CD4-positive, alpha-beta T cell (primary cell): ENCODE measurements at regions not wholly inside any gene's neighbourhood (a gene's known extent, or its start where the extent isn't known, plus 50 kb on each side); places are given as distances from the start of the nearest gene placed in this dataset.

Source experiments
- ATAC-seq: fragments of 200-7000 bp; cut with Tn5 transposase; one replicate; pipeline ENCODE4 v1.10.0; 2022; ENCODE audit warnings: mild to moderate bottlenecking; ENCODE audit not compliant: poor library complexity
- CTCF ChIA-PET: fragments of 350-600 bp; sonication (Branson Sonifier 250); formaldehyde crosslinking; loops from one replicate; lab custom pipeline; 2021; ENCODE audit warnings: antibody characterized with exemption, inconsistent platforms; lab: Charles Lee
- POLR2A ChIA-PET: fragments of 350-600 bp; sonication (Branson Sonifier 250); formaldehyde crosslinking; loops from one replicate; lab custom pipeline; 2021; ENCODE audit warnings: antibody characterized with exemption, inconsistent platforms; lab: Charles Lee
- DNase-seq, 14 experiments: peaks; one replicate each; pipeline ENCODE4 v3.0.0-alpha.2; 2013 to 2020; ENCODE audit warnings: mixed read lengths in 2 of 14
- H3K27ac ChIP-seq, 2 donors: one replicate each; pipeline versions ENCODE4 v1.5.1 to v1.7.0; 2013; ENCODE audit warnings: low read length in 2 of 2, low read depth in 1 of 2, mild to moderate bottlenecking in 1 of 2
- H3K27me3 ChIP-seq, 2 experiments: 1 replicate in 1 of 2; 2 replicates in 1 of 2; pipeline versions ENCODE4 v1.6.1 to v1.7.0; 2013; ENCODE audit warnings: low read length in 2 of 2, control low read depth in 1 of 2, mild to moderate bottlenecking in 1 of 2, moderate library complexity in 1 of 2; ENCODE audit not compliant: insufficient read depth in 2 of 2, control insufficient read depth in 1 of 2
- H3K36me3 ChIP-seq: one replicate; pipeline ENCODE4 v1.6.1; 2013; ENCODE audit warnings: low read length, control low read depth; ENCODE audit not compliant: insufficient read depth
- H3K4me1 ChIP-seq: one replicate; pipeline ENCODE4 v1.6.1; 2013; ENCODE audit warnings: low read length, control low read depth; ENCODE audit not compliant: insufficient read depth
- H3K4me3 ChIP-seq: one replicate; pipeline ENCODE4 v1.5.1; 2013; ENCODE audit warnings: mild to moderate bottlenecking, low read length, moderate library complexity
- H3K9me3 ChIP-seq, 2 experiments: 1 replicate in 1 of 2; 2 replicates in 1 of 2; pipeline versions ENCODE4 v1.6.1 to v1.7.0; 2013; ENCODE audit warnings: low read length in 2 of 2, mild to moderate bottlenecking in 2 of 2, control low read depth in 1 of 2, moderate library complexity in 1 of 2; ENCODE audit not compliant: control insufficient read depth in 1 of 2, insufficient read depth in 1 of 2
- H3K27ac Mint-ChIP-seq: one replicate; pipeline ENCODE4 v1.8.0; 2020; ENCODE audit warnings: mixed read lengths
- H3K27me3 Mint-ChIP-seq: one replicate; pipeline ENCODE4 v1.8.0; 2021; ENCODE audit warnings: mixed read lengths
- H3K36me3 Mint-ChIP-seq: one replicate; pipeline ENCODE4 v1.8.0; 2021; ENCODE audit warnings: low read depth, mixed read lengths
- H3K4me1 Mint-ChIP-seq: one replicate; pipeline ENCODE4 v1.8.0; 2021; ENCODE audit warnings: low read depth, mixed read lengths
- H3K4me3 Mint-ChIP-seq: one replicate; pipeline ENCODE4 v1.8.0; 2020; ENCODE audit warnings: mild to moderate bottlenecking, mixed read lengths
- H3K9me3 Mint-ChIP-seq: one replicate; pipeline ENCODE4 v1.8.0; 2020; ENCODE audit warnings: mixed read lengths
- CTCF ChIP-seq: fragments of 200-600 bp; IDR thresholded peaks from one replicate; pipeline ENCODE4 v1.8.0; 2022; ENCODE audit warnings: antibody characterized with exemption, mild to moderate bottlenecking
- intact Hi-C, 2 experiments: fragments of 100-400 bp; cut with DNase I in 1 of 2; cut with micrococcal nuclease in 1 of 2; formaldehyde crosslinking; loops; one replicate each; pipeline versions ENCODE4 v1.15.1 to v1.9.0; 2023 to 2025; cut with DNase I, micrococcal nuclease

GRCh38 chr14:43019826-43020225, 1413.2 kb downstream of the LRFN5 start:
- ChIA-PET CTCF (no interaction called here), POLR2A (no interaction called here)
- no peak for TF ChIP-seq CTCF
- Mint-ChIP-seq H3K36me3 (no peaks in the 10 kb centered on the region), H3K27ac (no peak overlapping the region), H3K4me1 (no peaks in the 10 kb centered on the region), H3K9me3 (peaks cover 21% of the 10 kb centered on the region), H3K4me3 (no peak overlapping the region), H3K27me3 (no peaks in the 10 kb centered on the region)
- no peaks in the 10 kb centered on the region for H3K27me3 ChIP-seq
- H3K36me3 ChIP-seq = no peaks in the 10 kb centered on the region
- no peaks in the 10 kb centered on the region for H3K9me3 ChIP-seq
- intact Hi-C loops = no loop called here
- no peak overlapping the region for H3K4me3 ChIP-seq
- no peaks in the 10 kb centered on the region for H3K4me1 ChIP-seq
- DNase-seq (no peak), ATAC-seq (no peak)
- H3K27ac ChIP-seq = no peak overlapping the region

DNA sequence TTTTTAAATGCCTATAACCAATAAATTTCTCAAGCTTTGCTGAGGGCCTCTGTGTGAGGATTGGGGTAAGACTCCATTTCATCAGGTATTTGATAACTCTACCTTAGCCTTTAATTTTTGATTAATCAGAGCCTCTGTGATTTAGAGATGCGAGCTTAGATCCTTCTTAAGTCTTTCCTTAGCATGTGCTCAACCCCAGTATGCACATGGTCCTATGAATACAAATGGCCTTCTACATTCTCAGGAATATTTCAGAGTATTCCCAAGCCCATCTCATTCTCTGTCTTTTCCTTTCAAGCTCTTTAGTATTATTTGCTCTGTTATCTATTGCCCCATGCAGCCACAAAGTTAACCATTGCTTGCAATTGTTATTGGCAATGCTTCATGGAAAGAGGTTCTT, 1407.7 kb downstream of the LRFN5 start:
- peaks cover 12% of the 10 kb centered on the region for H3K9me3 Mint-ChIP-seq
- no peak overlapping the region for H3K4me3 ChIP-seq
- no peak overlapping the region for H3K4me3 Mint-ChIP-seq
- DNase-seq = no peak
- ChIA-PET CTCF (no interaction called here), POLR2A (no interaction called here)
- no peaks in the 10 kb centered on the region for H3K36me3 Mint-ChIP-seq
- H3K4me1 ChIP-seq = no peaks in the 10 kb centered on the region
- H3K27me3 ChIP-seq = no peaks in the 10 kb centered on the region
- no peaks in the 10 kb centered on the region for H3K9me3 ChIP-seq
- ATAC-seq = no peak
- H3K4me1 Mint-ChIP-seq = no peaks in the 10 kb centered on the region
- intact Hi-C loops = no loop called here
- no peak for TF ChIP-seq CTCF
- no peaks in the 10 kb centered on the region for H3K27me3 Mint-ChIP-seq
- H3K27ac Mint-ChIP-seq = no peak overlapping the region
- no peak overlapping the region for H3K27ac ChIP-seq
- H3K36me3 ChIP-seq = no peaks in the 10 kb centered on the region

DNA sequence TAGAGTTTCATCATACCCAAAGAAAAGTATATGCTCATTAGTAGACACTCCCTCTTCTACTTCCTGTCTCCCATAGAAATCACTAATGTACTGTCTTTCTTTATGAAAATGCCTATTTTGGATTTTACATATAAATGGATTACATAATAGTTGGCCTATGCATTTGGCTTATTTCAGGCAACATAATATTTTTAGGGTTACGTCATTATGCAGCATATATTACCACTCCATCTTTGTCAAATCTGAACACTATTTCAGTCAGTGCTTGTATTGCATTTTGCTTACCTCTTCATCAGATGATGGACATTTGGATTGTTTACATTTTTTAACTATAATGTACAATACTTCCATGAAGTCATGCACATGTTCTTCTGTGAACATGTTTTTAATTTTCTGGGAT, 1406.1 kb downstream of the LRFN5 start:
- POLR2A ChIA-PET = no interaction called here
- Histone ChIP-seq H3K27me3 (no peaks in the 10 kb centered on the region), H3K4me3 (no peak overlapping the region), H3K27ac (no peak overlapping the region), H3K9me3 (no peaks in the 10 kb centered on the region), H3K36me3 (no peaks in the 10 kb centered on the region), H3K4me1 (no peaks in the 10 kb centered on the region)
- no peak for TF ChIP-seq CTCF
- Mint-ChIP-seq H3K4me1 (no peaks in the 10 kb centered on the region), H3K4me3 (no peak overlapping the region), H3K36me3 (no peaks in the 10 kb centered on the region), H3K27ac (no peak overlapping the region), H3K27me3 (no peaks in the 10 kb centered on the region), H3K9me3 (peaks cover 12% of the 10 kb centered on the region)
- ATAC-seq (no peak), DNase-seq (no peak)
- CTCF ChIA-PET = no interaction called here
- intact Hi-C loops = no loop called here
